H9 (cell line): ENCODE measurements at regions not wholly inside any gene's neighbourhood (a gene's known extent, or its start where the extent isn't known, plus 50 kb on each side); places are given as distances from the start of the nearest gene placed in this dataset.
A peak's percentile ranks its signal among the peaks of the same experiment; 100 is the strongest.

Experiments
- DNase-seq: peaks from one replicate; pipeline ENCODE4 v3.0.0-alpha.2; 2017
- H2AFZ ChIP-seq: one replicate; pipeline ENCODE4 v1.6.1; 2013; ENCODE audit warnings: mild to moderate bottlenecking, low read length, control low read depth, moderate library complexity
- H2AK5ac ChIP-seq: 2 replicates; pipeline ENCODE4 v1.6.1; 2013; ENCODE audit warnings: low read length, control low read depth, mixed read lengths; ENCODE audit not compliant: insufficient read length
- H2BK120ac ChIP-seq: one replicate; pipeline ENCODE4 v1.6.1; 2013; ENCODE audit warnings: low read depth, mild to moderate bottlenecking, low read length, control low read depth, inconsistent platforms; ENCODE audit not compliant: poor library complexity, severe bottlenecking
- H2BK12ac ChIP-seq: 2 replicates; pipeline ENCODE4 v1.6.1; 2013; ENCODE audit warnings: low read length, control low read depth, mixed read lengths, low read depth; ENCODE audit not compliant: insufficient read length
- H2BK15ac ChIP-seq: 2 replicates; pipeline ENCODE4 v1.6.1; 2013; ENCODE audit warnings: low read depth, low read length, control low read depth
- H2BK20ac ChIP-seq: one replicate; pipeline ENCODE4 v1.6.1; 2013; ENCODE audit warnings: low read depth, mild to moderate bottlenecking, low read length, control low read depth, inconsistent platforms; ENCODE audit not compliant: poor library complexity, severe bottlenecking
- H2BK5ac ChIP-seq: 2 replicates; pipeline ENCODE4 v1.6.1; 2013; ENCODE audit warnings: low read length, control low read depth, mixed read lengths; ENCODE audit not compliant: insufficient read length
- H3K14ac ChIP-seq: 2 replicates; pipeline ENCODE4 v1.6.1; 2013; ENCODE audit warnings: low read length, control low read depth; ENCODE audit not compliant: insufficient read depth
- H3K18ac ChIP-seq: 2 replicates; pipeline ENCODE4 v1.6.1; 2013; ENCODE audit warnings: low read depth, mild to moderate bottlenecking, mixed read lengths, low read length, control low read depth; ENCODE audit not compliant: insufficient read length
- H3K23ac ChIP-seq: 2 replicates; pipeline ENCODE4 v1.6.1; 2013; ENCODE audit warnings: low read length, control low read depth, mixed read lengths, low read depth; ENCODE audit not compliant: insufficient read length
- H3K23me2 ChIP-seq: 2 replicates; pipeline ENCODE4 v1.6.1; 2013; ENCODE audit warnings: low read depth, mild to moderate bottlenecking, mixed read lengths, low read length, control low read depth; ENCODE audit not compliant: insufficient read length, poor library complexity, severe bottlenecking
- H3K27ac ChIP-seq: 2 replicates; pipeline ENCODE4 v1.5.1; 2013; ENCODE audit warnings: low read length, control low read depth, mixed read lengths, low read depth; ENCODE audit not compliant: insufficient read length
- H3K27me3 ChIP-seq: 2 replicates; pipeline ENCODE4 v1.6.1; 2013; ENCODE audit warnings: low read length, control low read depth, inconsistent platforms; ENCODE audit not compliant: insufficient read depth
- H3K4ac ChIP-seq: 2 replicates; pipeline ENCODE4 v1.6.1; 2013; ENCODE audit warnings: low read depth, mild to moderate bottlenecking, control low read depth, inconsistent platforms, low read length, moderate library complexity
- H3K4me1 ChIP-seq: 2 replicates; pipeline ENCODE4 v1.6.1; 2013; ENCODE audit warnings: low read length, control low read depth, inconsistent platforms; ENCODE audit not compliant: insufficient read depth
- H3K4me2 ChIP-seq: 2 replicates; pipeline ENCODE4 v1.6.1; 2013; ENCODE audit warnings: low read length, control low read depth, mixed read lengths; ENCODE audit not compliant: insufficient read length, insufficient read depth
- H3K56ac ChIP-seq: 2 replicates; pipeline ENCODE4 v1.6.1; 2013; ENCODE audit warnings: low read depth, mild to moderate bottlenecking, mixed read lengths, low read length, control low read depth; ENCODE audit not compliant: insufficient read length
- H3K79me1 ChIP-seq: 2 replicates; pipeline ENCODE4 v1.6.1; 2013; ENCODE audit warnings: low read depth, mild to moderate bottlenecking, moderate library complexity, low read length, control low read depth, inconsistent platforms; ENCODE audit not compliant: insufficient read depth, poor library complexity, severe bottlenecking
- H3K79me2 ChIP-seq: 2 replicates; pipeline ENCODE4 v1.6.1; 2013; ENCODE audit warnings: low read length, control low read depth, inconsistent platforms; ENCODE audit not compliant: insufficient read depth
- H3K9ac ChIP-seq: 2 replicates; pipeline ENCODE4 v1.6.1; 2013; ENCODE audit warnings: low read length, control low read depth, mixed read lengths; ENCODE audit not compliant: insufficient read length; ENCODE audit errors: extremely low read depth
- H3K9me3 ChIP-seq: one replicate; pipeline ENCODE4 v1.6.1; 2013; ENCODE audit warnings: low read depth, low read length, inconsistent platforms; ENCODE audit not compliant: control insufficient read depth
- H3T11ph ChIP-seq: one replicate; pipeline ENCODE4 v1.6.1; 2013; ENCODE audit warnings: mild to moderate bottlenecking, low read length, control low read depth, inconsistent platforms
- H4K20me1 ChIP-seq: one replicate; pipeline ENCODE4 v1.6.1; 2013; ENCODE audit not compliant: control insufficient read depth, insufficient read length, insufficient read depth
- H4K5ac ChIP-seq: 2 replicates; pipeline ENCODE4 v1.6.1; 2013; ENCODE audit warnings: low read depth, mild to moderate bottlenecking, mixed read lengths, low read length, control low read depth; ENCODE audit not compliant: insufficient read length
- H4K8ac ChIP-seq: replicated peaks from 2 replicates; pipeline ENCODE4 v1.6.1; 2013; ENCODE audit warnings: low read length, control low read depth, mixed read lengths, low read depth; ENCODE audit not compliant: insufficient read length
- H4K91ac ChIP-seq: 2 replicates; pipeline ENCODE4 v1.6.1; 2013; ENCODE audit warnings: low read depth, mild to moderate bottlenecking, moderate library complexity, mixed read lengths, low read length, control low read depth; ENCODE audit not compliant: insufficient read length
- H3K27ac Mint-ChIP-seq, 3 experiments: 2 replicates in 2 of 3; 3 replicates in 1 of 3; pipeline ENCODE4 v1.8.0; 2020 to 2021; ENCODE audit warnings: mixed read lengths in 3 of 3, mild to moderate bottlenecking in 1 of 3, moderate library complexity in 1 of 3
- H3K27me3 Mint-ChIP-seq: 2 replicates; pipeline ENCODE4 v1.8.0; 2021; ENCODE audit warnings: low read depth, mild to moderate bottlenecking, moderate library complexity, mixed read lengths
- H3K36me3 Mint-ChIP-seq, 3 experiments: 2 replicates in 2 of 3; 3 replicates in 1 of 3; pipeline ENCODE4 v1.8.0; 2020 to 2021; ENCODE audit warnings: low read depth in 3 of 3, mixed read lengths in 3 of 3; ENCODE audit not compliant: insufficient read depth in 1 of 3
- H3K4me1 Mint-ChIP-seq, 2 experiments: 2 replicates each; pipeline ENCODE4 v1.8.0; 2020; ENCODE audit warnings: mixed read lengths in 2 of 2
- H3K4me3 Mint-ChIP-seq, 2 experiments: 2 replicates in 1 of 2; 3 replicates in 1 of 2; pipeline ENCODE4 v1.8.0; 2020 to 2021; ENCODE audit warnings: mild to moderate bottlenecking in 2 of 2, mixed read lengths in 2 of 2, moderate library complexity in 1 of 2
- H3K9me3 Mint-ChIP-seq, 2 experiments: 2 replicates in 1 of 2; 3 replicates in 1 of 2; pipeline ENCODE4 v1.8.0; 2020; ENCODE audit warnings: mild to moderate bottlenecking in 2 of 2, mixed read lengths in 2 of 2, moderate library complexity in 1 of 2
- WGBS: extraction: QIAGEN DNeasy Blood & Tissue Kit; methylation state at CpG from one replicate; pipeline ENCODE4 v1.1.7; 2013; ENCODE audit warnings: missing lambda C conversion rate, low lambda C conversion rate, mixed read lengths; ENCODE audit not compliant: insufficient read length; ENCODE audit errors: extremely low coverage; 5-methylcytosine and 5-hydroxymethylcytosine counted together
- TF ChIP-seq, protein P1 (sequence below): fragments of 200-600 bp; sonication (generic); conservative IDR thresholded peaks from 3 replicates; pipeline ENCODE4 v1.8.0; 2021; ENCODE audit warnings: antibody characterized with exemption, mild to moderate bottlenecking

DNA sequence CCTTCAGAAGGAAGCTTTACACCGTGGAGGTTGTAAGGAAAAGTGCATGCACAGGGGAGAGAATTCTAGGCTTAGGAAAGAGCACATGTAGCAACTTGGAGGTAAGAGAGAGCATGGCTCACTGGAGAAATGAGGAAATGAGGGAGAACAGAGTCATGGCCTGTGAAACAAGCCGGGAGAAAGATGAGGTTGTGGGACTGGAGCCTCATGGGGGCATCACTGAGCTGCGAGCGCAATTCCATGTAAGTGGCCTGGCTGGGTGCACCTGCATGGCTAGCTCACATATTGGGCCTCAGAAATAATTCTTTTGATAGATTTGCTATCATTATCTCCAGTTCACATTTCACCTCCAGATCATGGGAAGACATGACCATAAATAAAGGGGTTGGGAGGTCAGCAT lies 785.5 kb upstream of the RAB6C start:
- Histone ChIP-seq H3K4me1 (peaks cover 3% of the 10 kb centered on the region; the same call in 1 of the 2 replicates), H4K20me1 (no peaks in the 10 kb centered on the region), H3K27me3 (no peaks in the 10 kb centered on the region), H3K14ac (no peak overlapping the region), H2AK5ac (no peak overlapping the region), H4K91ac (no peak overlapping the region), H3K79me1 (no peaks in the 10 kb centered on the region), H2BK12ac (no peak overlapping the region), H3K79me2 (no peaks in the 10 kb centered on the region), H2AFZ (peak overlapping the region; percentile 90), H3K27ac (no peak overlapping the region), H3K9ac (no peak overlapping the region), H3K18ac (no peak overlapping the region), H3K9me3 (no peaks in the 10 kb centered on the region), H3K56ac (no peak overlapping the region), H2BK15ac (no peak overlapping the region), H3K23me2 (no peaks in the 10 kb centered on the region), H4K5ac (no peak overlapping the region), H3K23ac (no peak overlapping the region), H4K8ac (no peak overlapping the region), H2BK120ac (no peak overlapping the region), H2BK20ac (no peak overlapping the region), H3T11ph (no peak overlapping the region), H3K4ac (no peak overlapping the region), H3K4me2 (no peak overlapping the region), H2BK5ac (no peak overlapping the region)
- peaks cover 0 to under 1% (median 0%) of the 10 kb centered on the region in 3 experiments; a peak in 2 of 7 replicates for H3K36me3 Mint-ChIP-seq
- peak overlapping the region in 1 of 3 experiments; percentile 2; a peak in 1 of 7 replicates for H3K27ac Mint-ChIP-seq
- H3K27me3 Mint-ChIP-seq, result peaks cover 6% of the 10 kb centered on the region; the same call in 1 of the 2 replicates
- H3K4me3 Mint-ChIP-seq, result no peak overlapping the region
- no CpG with 5 or more reads among the region's 4 CpGs for WGBS
- peaks cover 37 to 48% of the 10 kb centered on the region in 2 experiments for H3K4me1 Mint-ChIP-seq
- TF ChIP-seq, protein P1, sequence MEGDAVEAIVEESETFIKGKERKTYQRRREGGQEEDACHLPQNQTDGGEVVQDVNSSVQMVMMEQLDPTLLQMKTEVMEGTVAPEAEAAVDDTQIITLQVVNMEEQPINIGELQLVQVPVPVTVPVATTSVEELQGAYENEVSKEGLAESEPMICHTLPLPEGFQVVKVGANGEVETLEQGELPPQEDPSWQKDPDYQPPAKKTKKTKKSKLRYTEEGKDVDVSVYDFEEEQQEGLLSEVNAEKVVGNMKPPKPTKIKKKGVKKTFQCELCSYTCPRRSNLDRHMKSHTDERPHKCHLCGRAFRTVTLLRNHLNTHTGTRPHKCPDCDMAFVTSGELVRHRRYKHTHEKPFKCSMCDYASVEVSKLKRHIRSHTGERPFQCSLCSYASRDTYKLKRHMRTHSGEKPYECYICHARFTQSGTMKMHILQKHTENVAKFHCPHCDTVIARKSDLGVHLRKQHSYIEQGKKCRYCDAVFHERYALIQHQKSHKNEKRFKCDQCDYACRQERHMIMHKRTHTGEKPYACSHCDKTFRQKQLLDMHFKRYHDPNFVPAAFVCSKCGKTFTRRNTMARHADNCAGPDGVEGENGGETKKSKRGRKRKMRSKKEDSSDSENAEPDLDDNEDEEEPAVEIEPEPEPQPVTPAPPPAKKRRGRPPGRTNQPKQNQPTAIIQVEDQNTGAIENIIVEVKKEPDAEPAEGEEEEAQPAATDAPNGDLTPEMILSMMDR, result peak; percentile 60
- peak; percentile 48 for DNase-seq
- H3K9me3 Mint-ChIP-seq, result no peaks in the 10 kb centered on the region; a peak in 1 of 5 replicates
